ENCODE measurements at regions not wholly inside any gene's neighbourhood (a gene's known extent, or its start where the extent isn't known, plus 50 kb on each side); places are given as distances from the start of the nearest gene placed in this dataset.

- ChIA-PET CTCF (no interaction called here), POLR2A (no interaction called here)
- H3K27me3 ChIP-seq (ENCODE audit: control insufficient read depth, insufficient read depth, low read length): no peaks in the 10 kb centered on the region
Observed at GRCh38 chr1:163271535-163271934, 50.2 kb upstream of the NUF2 start.

More at GRCh38 chr1:163271535-163271934, 50.2 kb upstream of the NUF2 start:
- no peak overlapping the region for H3K4me3 ChIP-seq (ENCODE audit: low read depth, low read length)
- TF ChIP-seq CTCF (IDR thresholded peaks at IDR 0.05; ENCODE audit: insufficient read depth, low read depth, low read length): no peak
- no peaks in the 10 kb centered on the region for H3K36me3 ChIP-seq (ENCODE audit: control insufficient read depth, insufficient read depth, low read length)
- DNase-seq (ENCODE audit: low read depth): no peak
